Activated CD4-positive, alpha-beta T cell treated with anti-CD3 and anti-CD28 coated beads, Interleukin-2, amount 50 U/mL, for 16 hours (primary cell): ENCODE measurements at regions not wholly inside any gene's neighbourhood (a gene's known extent, or its start where the extent isn't known, plus 50 kb on each side); places are given as distances from the start of the nearest gene placed in this dataset.
"Not testable (repeated sequence)": the region's sequence is repeated elsewhere in the genome, so short reads cannot be mapped to it uniquely, and the experiment has no call there.

Experiments used
- DNase-seq: peaks from one replicate; pipeline ENCODE4 v3.0.0-alpha.2; 2020

- no peak for DNase-seq
These were observed 916.4 kb downstream of the UQCRFS1 start for GRCh38 chr19:28296506-28296905.

- not testable (repeated sequence) for DNase-seq
These were observed 918.0 kb downstream of the UQCRFS1 start for GRCh38 chr19:28294975-28295374.

- DNase-seq = no peak
These were observed 918.6 kb downstream of the UQCRFS1 start for GRCh38 chr19:28294395-28294794.

GRCh38 chr19:28293685-28294084 lies 919.3 kb downstream of the UQCRFS1 start:
- DNase-seq = no peak

- no peak for DNase-seq
These were observed 920.0 kb downstream of the UQCRFS1 start for GRCh38 chr19:28292822-28293500.

GRCh38 chr19:28291874-28292273 lies 921.1 kb downstream of the UQCRFS1 start:
- no peak for DNase-seq

- no peak for DNase-seq
These were observed 921.8 kb downstream of the UQCRFS1 start for GRCh38 chr19:28290963-28291657.

- no peak for DNase-seq
These were observed 923.5 kb downstream of the UQCRFS1 start for GRCh38 chr19:28289295-28290063.

GRCh38 chr19:28288572-28289264 lies 924.2 kb downstream of the UQCRFS1 start:
- no peak for DNase-seq

- no peak for DNase-seq
These were observed 927.0 kb downstream of the UQCRFS1 start for GRCh38 chr19:28285917-28286316.

- no peak for DNase-seq
These were observed 927.9 kb downstream of the UQCRFS1 start for GRCh38 chr19:28285078-28285477.

GRCh38 chr19:28284389-28284788 lies 928.6 kb downstream of the UQCRFS1 start:
- no peak for DNase-seq

- no peak for DNase-seq
These were observed 929.4 kb downstream of the UQCRFS1 start for GRCh38 chr19:28283592-28283991.

- DNase-seq = no peak
These were observed 931.3 kb downstream of the UQCRFS1 start for GRCh38 chr19:28281676-28282075.

- DNase-seq = no peak
These were observed 948.4 kb downstream of the UQCRFS1 start for GRCh38 chr19:28264556-28264955.

- no peak for DNase-seq
These were observed 954.1 kb downstream of the UQCRFS1 start for GRCh38 chr19:28258829-28259228.

- DNase-seq = no peak
These were observed 955.6 kb downstream of the UQCRFS1 start for GRCh38 chr19:28257396-28257795.

GRCh38 chr19:28247243-28247642 lies 965.7 kb downstream of the UQCRFS1 start:
- no peak for DNase-seq

GRCh38 chr19:28245937-28246336 lies 967.0 kb downstream of the UQCRFS1 start:
- no peak for DNase-seq

- DNase-seq = no peak
These were observed 968.0 kb downstream of the UQCRFS1 start for GRCh38 chr19:28244966-28245365.

- DNase-seq = peak; percentile 33
These were observed 970.5 kb downstream of the UQCRFS1 start for GRCh38 chr19:28242317-28242927.

- DNase-seq = no peak
These were observed 973.7 kb downstream of the UQCRFS1 start for GRCh38 chr19:28239270-28239669.
